ENCODE measurements at regions not wholly inside any gene's neighbourhood (a gene's known extent, or its start where the extent isn't known, plus 50 kb on each side); places are given as distances from the start of the nearest gene placed in this dataset.

DNA sequence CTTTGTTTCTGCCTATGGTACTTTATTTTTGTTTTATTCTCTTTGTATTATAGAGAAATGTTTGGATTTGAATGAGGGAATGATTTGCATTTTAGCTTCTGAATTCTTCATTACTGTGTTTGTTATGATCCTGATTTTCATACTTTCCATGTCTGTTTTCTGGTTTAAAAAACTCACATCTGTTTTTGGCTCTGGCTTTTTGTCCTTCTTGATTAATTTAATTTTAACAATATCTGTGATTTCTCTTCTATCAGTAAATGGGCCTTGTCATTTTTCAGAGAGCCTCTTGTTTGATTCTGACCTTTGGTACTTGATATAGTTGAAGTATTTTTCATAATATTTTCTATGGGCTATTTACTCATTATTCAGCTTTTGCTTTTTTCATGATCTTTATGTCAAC, 341.6 kb upstream of the HAND2 start:
- Histone ChIP-seq H3K4me1 (ENCODE audit: insufficient read depth) (no peaks in the 10 kb centered on the region), H3K27ac (no peak overlapping the region), H3K4me3 (no peak overlapping the region), H3K36me3 (no peaks in the 10 kb centered on the region), H3K9me3 (no peaks in the 10 kb centered on the region), H3K27me3 (no peaks in the 10 kb centered on the region)
- TF ChIP-seq POLR2A (IDR thresholded peaks at IDR 0.05) (no peak), EP300 (IDR thresholded peaks at IDR 0.05) (no peak), CTCF (IDR thresholded peaks at IDR 0.05) (no peak)
- no peak for DNase-seq
- intact Hi-C loops (cut with DNase I): no loop called here

- Histone ChIP-seq H3K4me1 (ENCODE audit: insufficient read depth) (no peaks in the 10 kb centered on the region), H3K27me3 (no peaks in the 10 kb centered on the region), H3K27ac (no peak overlapping the region), H3K9me3 (no peaks in the 10 kb centered on the region), H3K36me3 (no peaks in the 10 kb centered on the region), H3K4me3 (no peak overlapping the region)
- DNase-seq: no peak
- 89 to 94% (median 93%) methylated on average over 3 of the region's 3 CpGs for WGBS, 3 donors
- intact Hi-C loops (cut with DNase I): no loop called here
- TF ChIP-seq CTCF (IDR thresholded peaks at IDR 0.05) (no peak), POLR2A (IDR thresholded peaks at IDR 0.05) (no peak), EP300 (IDR thresholded peaks at IDR 0.05) (no peak)
Measured at GRCh38 chr4:173866322-173867026, 336.4 kb upstream of the HAND2 start.

DNA sequence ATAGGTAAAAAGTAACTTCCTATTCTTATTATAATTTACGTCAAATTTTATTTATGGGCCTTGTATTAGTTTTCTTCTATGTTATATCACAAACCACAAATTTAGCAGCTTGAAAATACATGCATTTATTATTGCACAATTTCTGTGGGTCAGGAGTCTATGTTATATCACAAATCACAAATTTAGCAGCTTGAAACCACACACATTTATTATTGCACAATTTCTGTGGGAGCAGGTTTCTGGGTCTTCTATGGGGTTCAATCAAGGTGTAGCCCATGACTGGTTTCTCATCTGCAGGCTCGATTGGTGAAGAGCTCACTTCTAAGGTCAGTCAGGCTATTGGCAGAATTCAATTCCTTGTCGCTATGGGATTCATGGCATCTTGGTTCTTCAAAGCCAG, 332.7 kb upstream of the HAND2 start:
- Histone ChIP-seq H3K4me1 (ENCODE audit: insufficient read depth) (no peaks in the 10 kb centered on the region), H3K36me3 (no peaks in the 10 kb centered on the region), H3K27me3 (no peaks in the 10 kb centered on the region), H3K27ac (no peak overlapping the region), H3K4me3 (no peak overlapping the region), H3K9me3 (no peaks in the 10 kb centered on the region)
- intact Hi-C loops (cut with DNase I): no loop called here
- TF ChIP-seq EP300 (IDR thresholded peaks at IDR 0.05) (no peak), POLR2A (IDR thresholded peaks at IDR 0.05) (no peak), CTCF (IDR thresholded peaks at IDR 0.05) (no peak)
- no peak for DNase-seq
- 88 to 93% (median 89%) methylated on average over 3 of the region's 3 CpGs for WGBS, 3 donors

GRCh38 chr4:173860094-173860493, 330.1 kb upstream of the HAND2 start:
- Histone ChIP-seq H3K36me3 (no peaks in the 10 kb centered on the region), H3K4me3 (no peak overlapping the region), H3K9me3 (no peaks in the 10 kb centered on the region), H3K27me3 (no peaks in the 10 kb centered on the region), H3K4me1 (ENCODE audit: insufficient read depth) (no peaks in the 10 kb centered on the region), H3K27ac (no peak overlapping the region)
- TF ChIP-seq POLR2A (IDR thresholded peaks at IDR 0.05): no peak
- no peak for TF ChIP-seq CTCF (IDR thresholded peaks at IDR 0.05)
- TF ChIP-seq EP300 (IDR thresholded peaks at IDR 0.05): no peak
- 66 to 68% (median 66%) methylated on average over 2 of the region's 2 CpGs for WGBS, 3 donors
- intact Hi-C loops (cut with DNase I): no loop called here
- no peak for DNase-seq
